Endothelial cell of umbilical vein (primary cell): ENCODE measurements at regions not wholly inside any gene's neighbourhood (a gene's known extent, or its start where the extent isn't known, plus 50 kb on each side); places are given as distances from the start of the nearest gene placed in this dataset.

Experiments
- BruUV-seq: library from RNA; stranded (reverse); fragments of 400-500 nt; replicated peaks from 2 replicates; lab custom pipeline; 2021; lab: Mats Ljungman, UMichigan
- CTCF ChIA-PET: fragments of 300-600, 350-600 bp; sonication (Branson Sonifier 250); formaldehyde crosslinking; loops from one replicate; lab custom pipeline; 2021; ENCODE audit warnings: antibody characterized with exemption, inconsistent platforms; lab: Charles Lee
- POLR2A ChIA-PET: fragments of 300-600, 350-600 bp; sonication (Branson Sonifier 250); formaldehyde crosslinking; loops from one replicate; lab custom pipeline; 2021; ENCODE audit warnings: antibody characterized with exemption, inconsistent platforms; lab: Charles Lee
- DNase-seq: peaks from one replicate; pipeline ENCODE4 v3.0.0-alpha.2; 2011; ENCODE audit warnings: low read depth, low spot score
- FAIRE-seq: peaks from 2 replicates; lab custom pipeline; 2011; peaks lifted over from hg19 to GRCh38; lab: Jason Lieb, UNC
- H2AFZ ChIP-seq: 2 replicates; pipeline ENCODE4 v1.6.0; 2012; ENCODE audit warnings: low read depth, low read length, control low read depth, inconsistent platforms
- H3K27ac ChIP-seq: 2 replicates; pipeline ENCODE4 v1.5.1; 2011; ENCODE audit warnings: low read depth, mild to moderate bottlenecking, control low read depth, low read length, moderate library complexity; ENCODE audit not compliant: insufficient read depth
- H3K27me3 ChIP-seq, 2 experiments: 2 replicates each; pipeline versions ENCODE4 v1.6.0 to v1.6.1; 2011; ENCODE audit warnings: low read length in 2 of 2, mixed read lengths in 1 of 2; ENCODE audit not compliant: control insufficient read depth in 2 of 2, insufficient read depth in 2 of 2
- H3K36me3 ChIP-seq, 2 experiments: 2 replicates in 1 of 2; 3 replicates in 1 of 2; pipeline ENCODE4 v1.5.1; 2011; ENCODE audit warnings: low read length in 2 of 2, mild to moderate bottlenecking in 1 of 2, moderate library complexity in 1 of 2; ENCODE audit not compliant: control insufficient read depth in 2 of 2, insufficient read depth in 2 of 2; ENCODE audit errors: extremely low read depth in 1 of 2
- H3K4me1 ChIP-seq: 3 replicates; pipeline ENCODE4 v1.5.1; 2011; ENCODE audit warnings: mild to moderate bottlenecking, low read length; ENCODE audit not compliant: control insufficient read depth, insufficient read depth; ENCODE audit errors: extremely low read depth
- H3K4me2 ChIP-seq: 2 replicates; pipeline ENCODE4 v1.6.1; 2011; ENCODE audit warnings: low read length, control low read depth, mixed read lengths; ENCODE audit not compliant: insufficient read depth
- H3K4me3 ChIP-seq, 3 experiments: fragments of 200-600 bp in 1 of 3; sonication (generic), shearing (Covaris generic) in 1 of 3; replicated peaks in 1 of 3; 2 replicates each; pipeline ENCODE4 v1.5.1; 2011 to 2016; ENCODE audit warnings: control low read depth in 3 of 3, low read length in 3 of 3, mild to moderate bottlenecking in 2 of 3, inconsistent platforms in 1 of 3, low read depth in 1 of 3, moderate library complexity in 1 of 3; ENCODE audit not compliant: insufficient read depth in 1 of 3
- H3K79me2 ChIP-seq: 2 replicates; pipeline ENCODE4 v1.6.0; 2012; ENCODE audit warnings: low read length, inconsistent platforms; ENCODE audit not compliant: control insufficient read depth, insufficient read depth
- H3K9ac ChIP-seq: replicated peaks from 2 replicates; pipeline ENCODE3; 2011; ENCODE audit warnings: low read length, control low read depth; ENCODE audit not compliant: insufficient read depth; ENCODE audit errors: extremely low read depth
- H3K9me1 ChIP-seq: replicated peaks from 3 replicates; pipeline ENCODE4 v1.6.0; 2011; ENCODE audit warnings: mild to moderate bottlenecking, low read length; ENCODE audit not compliant: control insufficient read depth, insufficient read depth; ENCODE audit errors: extremely low read depth
- H3K9me3 ChIP-seq: replicated peaks from 2 replicates; pipeline ENCODE4 v1.5.1; 2012; ENCODE audit warnings: low read length, inconsistent platforms; ENCODE audit not compliant: control insufficient read depth, insufficient read depth
- H4K20me1 ChIP-seq: replicated peaks from 2 replicates; pipeline ENCODE3; 2011; ENCODE audit warnings: mild to moderate bottlenecking, low read length; ENCODE audit not compliant: control insufficient read depth, insufficient read depth; ENCODE audit errors: extremely low read depth
- EZH2 ChIP-seq: IDR thresholded peaks from 2 replicates; pipeline ENCODE4 v1.6.1; 2012; ENCODE audit warnings: borderline replicate concordance, low read depth, mild to moderate bottlenecking, moderate library complexity, low read length, inconsistent platforms; ENCODE audit not compliant: severe bottlenecking
- FOS ChIP-seq: IDR thresholded peaks from 2 replicates; pipeline ENCODE4 v1.6.1; 2011; ENCODE audit warnings: mild to moderate bottlenecking, low read length, moderate library complexity, borderline replicate concordance; ENCODE audit not compliant: insufficient read depth
- GATA2 ChIP-seq: IDR thresholded peaks from 2 replicates; pipeline ENCODE4 v1.7.0; 2011; ENCODE audit warnings: low read depth, mild to moderate bottlenecking, moderate library complexity, mixed read lengths, low read length; ENCODE audit not compliant: insufficient read length, insufficient read depth
- JUN ChIP-seq: IDR thresholded peaks from 2 replicates; pipeline ENCODE4 v1.6.1; 2011; ENCODE audit warnings: borderline replicate concordance, low read depth; ENCODE audit not compliant: insufficient read length, insufficient read depth
- MAX ChIP-seq: IDR thresholded peaks from 2 replicates; pipeline ENCODE4 v1.6.1; 2011; ENCODE audit not compliant: insufficient read depth, insufficient read length
- MYC ChIP-seq: IDR thresholded peaks from one replicate; pipeline ENCODE4 v1.6.1; 2011; ENCODE audit warnings: mild to moderate bottlenecking, low read depth, low read length
- POLR2A ChIP-seq: IDR thresholded peaks from 2 replicates; pipeline ENCODE4 v1.6.1; 2012; ENCODE audit warnings: low read depth, mild to moderate bottlenecking, control low read depth, low read length
- POLR2AphosphoS5 ChIP-seq: IDR thresholded peaks from 2 replicates; pipeline ENCODE4 v1.6.1; 2012; ENCODE audit warnings: low read depth, mild to moderate bottlenecking, control low read depth, low read length, moderate library complexity; ENCODE audit not compliant: insufficient read depth
- dilution Hi-C: fragments of 300-500 bp; cut with MboI; formaldehyde crosslinking; loops from one replicate; pipeline ENCODE4 v1.15.0; 2019; ENCODE audit warnings: low sequenced_read_pairs; ENCODE audit not compliant: extremely low pct_ligation_motif_present
- intact Hi-C: fragments of 100-400 bp; cut with micrococcal nuclease; formaldehyde crosslinking; loops from one replicate; pipeline ENCODE4 v1.10.0; 2022
- TF ChIP-seq, protein P1 (sequence below), 2 donors: IDR thresholded peaks; 1 replicate in 1 of 2; 2 replicates in 1 of 2; pipeline ENCODE4 v1.5.1; 2011; ENCODE audit warnings: low read length in 2 of 2, mild to moderate bottlenecking in 2 of 2, moderate library complexity in 2 of 2, control low read depth in 1 of 2, inconsistent platforms in 1 of 2, low read depth in 1 of 2; ENCODE audit not compliant: insufficient read depth in 1 of 2; ENCODE audit errors: extremely low read depth in 1 of 2

DNA sequence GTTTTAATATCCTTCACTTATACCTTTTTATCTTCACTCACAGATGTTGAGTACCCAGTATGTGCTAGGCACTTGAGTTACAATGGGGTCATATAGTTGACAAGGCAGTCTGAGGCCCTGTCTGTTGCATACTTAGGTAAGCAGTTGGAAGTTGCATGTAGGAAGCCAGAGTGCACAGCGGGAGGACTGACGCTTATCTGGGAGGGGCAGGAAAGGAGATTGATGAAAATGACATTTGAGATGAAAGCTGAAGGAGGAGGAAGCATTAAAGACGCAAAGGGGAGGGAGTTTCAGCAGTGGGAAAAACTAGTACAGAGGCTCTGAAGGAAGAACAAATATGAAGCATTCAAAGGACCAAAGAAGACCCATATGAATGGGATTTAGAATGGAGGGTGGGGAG, 266.2 kb downstream of the HTR7 start:
- POLR2A ChIA-PET: no interaction called here
- no TSS peak for BruUV-seq

More for the DNA sequence above, 266.2 kb downstream of the HTR7 start:
- intact Hi-C loops (no loop called here), dilution Hi-C loops (no loop called here)
- Histone ChIP-seq H4K20me1 (no peaks in the 10 kb centered on the region), H2AFZ (no peak overlapping the region), H3K9ac (no peak overlapping the region), H3K9me1 (no peaks in the 10 kb centered on the region), H3K4me2 (no peak overlapping the region), H3K9me3 (no peaks in the 10 kb centered on the region), H3K27ac (no peak overlapping the region), H3K4me1 (peaks cover 10% of the 10 kb centered on the region), H3K79me2 (no peaks in the 10 kb centered on the region), H3K4me3 (no peak overlapping the region), H3K27me3 (peaks cover 4 to 7% of the 10 kb centered on the region in 2 experiments), H3K36me3 (no peaks in the 10 kb centered on the region)
- FAIRE-seq (no peak), DNase-seq (no peak)
- CTCF ChIA-PET: interaction anchor here (1.4 to 6.9 kb wide), 6 partner anchors 16 to 635 kb away, joined by 4 to 179 read pairs (median 8); no protein-coding TSS in a partner anchor
- TF ChIP-seq POLR2AphosphoS5: no peak
- TF ChIP-seq GATA2: no peak
- no peak for TF ChIP-seq POLR2A
- no peak for TF ChIP-seq FOS
- TF ChIP-seq EZH2: no peak
- TF ChIP-seq, protein P1, sequence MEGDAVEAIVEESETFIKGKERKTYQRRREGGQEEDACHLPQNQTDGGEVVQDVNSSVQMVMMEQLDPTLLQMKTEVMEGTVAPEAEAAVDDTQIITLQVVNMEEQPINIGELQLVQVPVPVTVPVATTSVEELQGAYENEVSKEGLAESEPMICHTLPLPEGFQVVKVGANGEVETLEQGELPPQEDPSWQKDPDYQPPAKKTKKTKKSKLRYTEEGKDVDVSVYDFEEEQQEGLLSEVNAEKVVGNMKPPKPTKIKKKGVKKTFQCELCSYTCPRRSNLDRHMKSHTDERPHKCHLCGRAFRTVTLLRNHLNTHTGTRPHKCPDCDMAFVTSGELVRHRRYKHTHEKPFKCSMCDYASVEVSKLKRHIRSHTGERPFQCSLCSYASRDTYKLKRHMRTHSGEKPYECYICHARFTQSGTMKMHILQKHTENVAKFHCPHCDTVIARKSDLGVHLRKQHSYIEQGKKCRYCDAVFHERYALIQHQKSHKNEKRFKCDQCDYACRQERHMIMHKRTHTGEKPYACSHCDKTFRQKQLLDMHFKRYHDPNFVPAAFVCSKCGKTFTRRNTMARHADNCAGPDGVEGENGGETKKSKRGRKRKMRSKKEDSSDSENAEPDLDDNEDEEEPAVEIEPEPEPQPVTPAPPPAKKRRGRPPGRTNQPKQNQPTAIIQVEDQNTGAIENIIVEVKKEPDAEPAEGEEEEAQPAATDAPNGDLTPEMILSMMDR (IDR thresholded peaks at IDR 0.05; ENCODE audit: extremely low read depth in 1 of 2, insufficient read depth in 1 of 2, low read depth in 1 of 2, low read length in 2 of 2): no peak
- no peak for TF ChIP-seq MYC
- no peak for TF ChIP-seq JUN
- TF ChIP-seq MAX: no peak
